SK-N-SH treated with all-trans-retinoic acid at 6 μM for 48 hours (cell line): ENCODE measurements at regions not wholly inside any gene's neighbourhood (a gene's known extent, or its start where the extent isn't known, plus 50 kb on each side); places are given as distances from the start of the nearest gene placed in this dataset.

ENCODE experiments used
- ATAC-seq: fragments of 200-7000 bp; cut with Tn5 transposase; 3 replicates; pipeline ENCODE4 v1.9.1; 2020; ENCODE audit warnings: mild to moderate bottlenecking, moderate library complexity
- ARNTL ChIP-seq: fragments of 450-650 bp; formaldehyde crosslinking; IDR thresholded peaks from 2 replicates; pipeline ENCODE4 v1.5.0; 2020; ENCODE audit warnings: low read depth, mild to moderate bottlenecking, moderate library complexity, borderline replicate concordance
- BACH2 ChIP-seq: fragments of 250-450 bp; sonication (Bioruptor Pico); IDR thresholded peaks from 2 replicates; pipeline ENCODE4 v1.9.0; 2021; ENCODE audit warnings: mild to moderate bottlenecking, borderline replicate concordance
- CSDC2 ChIP-seq: fragments of 250-450 bp; sonication (Bioruptor Pico); IDR thresholded peaks from 2 replicates; pipeline ENCODE4 v1.5.0; 2020; ENCODE audit warnings: mild to moderate bottlenecking, moderate library complexity
- ESRRG ChIP-seq: fragments of 250-450 bp; sonication (Bioruptor Pico); IDR thresholded peaks from 2 replicates; pipeline ENCODE4 v1.6.1; 2021; ENCODE audit warnings: mild to moderate bottlenecking
- GLIS3 ChIP-seq: fragments of 250-450 bp; sonication (Bioruptor Pico); IDR thresholded peaks from 2 replicates; pipeline ENCODE4 v1.5.0; 2020; ENCODE audit warnings: mild to moderate bottlenecking, moderate library complexity
- ISL1 ChIP-seq: fragments of 250-450 bp; sonication (Bioruptor Pico); IDR thresholded peaks from 2 replicates; pipeline ENCODE4 v2.1.2; 2022; ENCODE audit warnings: mild to moderate bottlenecking, moderate library complexity
- OSR1 ChIP-seq: fragments of 250-450 bp; sonication (Bioruptor Pico); IDR thresholded peaks from 2 replicates; pipeline ENCODE4 v1.8.0; 2022; ENCODE audit warnings: moderate library complexity, mild to moderate bottlenecking, inconsistent platforms
- PPARA ChIP-seq: fragments of 250-450 bp; sonication (Bioruptor Pico); IDR thresholded peaks from 2 replicates; pipeline ENCODE4 v1.5.0; 2020; ENCODE audit warnings: mild to moderate bottlenecking, borderline replicate concordance
- RARB ChIP-seq: fragments of 250-450 bp; sonication (Bioruptor Pico); IDR thresholded peaks from 2 replicates; pipeline ENCODE4 v1.8.0; 2021; ENCODE audit warnings: mild to moderate bottlenecking, moderate library complexity
- SNAI2 ChIP-seq: fragments of 250-450 bp; sonication (Bioruptor Pico); IDR thresholded peaks from 2 replicates; pipeline ENCODE4 v1.5.0; 2020; ENCODE audit warnings: mild to moderate bottlenecking, moderate library complexity
- TCF4 ChIP-seq: fragments of 250-450 bp; sonication (Bioruptor Pico); IDR thresholded peaks from 2 replicates; pipeline ENCODE4 v1.8.0; 2021; ENCODE audit warnings: mild to moderate bottlenecking, moderate library complexity, borderline replicate concordance
- TOX ChIP-seq: fragments of 250-450 bp; sonication (Bioruptor Pico); IDR thresholded peaks from 2 replicates; pipeline ENCODE4 v1.8.0; 2021; ENCODE audit warnings: mild to moderate bottlenecking, moderate library complexity, borderline replicate concordance
- ZC3H10 ChIP-seq: fragments of 250-450 bp; sonication (Bioruptor Pico); IDR thresholded peaks from 2 replicates; pipeline ENCODE4 v1.5.1; 2021; ENCODE audit warnings: mild to moderate bottlenecking, moderate library complexity
- ZFP3 ChIP-seq: fragments of 250-450 bp; sonication (Bioruptor Pico); IDR thresholded peaks from 2 replicates; pipeline ENCODE4 v1.5.0; 2020; ENCODE audit warnings: mild to moderate bottlenecking, moderate library complexity
- ZFP30 ChIP-seq: fragments of 450-650 bp; formaldehyde crosslinking; IDR thresholded peaks from 2 replicates; pipeline ENCODE4 v1.5.0; 2022; ENCODE audit warnings: mild to moderate bottlenecking, moderate library complexity
- TF ChIP-seq, protein P1 (sequence below): fragments of 250-450 bp; sonication (Bioruptor Pico); IDR thresholded peaks from 2 replicates; pipeline ENCODE4 v1.8.0; 2021; ENCODE audit warnings: low read depth, mild to moderate bottlenecking, moderate library complexity, borderline replicate concordance
- TF ChIP-seq, protein P2 (sequence below): fragments of 250-450 bp; sonication (Bioruptor Pico); IDR thresholded peaks from 2 replicates; pipeline ENCODE4 v1.5.1; 2020; ENCODE audit warnings: low read depth, mild to moderate bottlenecking, moderate library complexity
- TF ChIP-seq, protein P3 (sequence below): fragments of 250-450 bp; sonication (Bioruptor Pico); IDR thresholded peaks from 2 replicates; pipeline ENCODE4 v1.8.0; 2020; ENCODE audit warnings: mild to moderate bottlenecking, moderate library complexity, borderline replicate concordance
- TF ChIP-seq, protein P4 (sequence below): fragments of 250-450 bp; sonication (Bioruptor Pico); IDR thresholded peaks from 2 replicates; pipeline ENCODE4 v1.5.0; 2020; ENCODE audit warnings: mild to moderate bottlenecking, moderate library complexity

DNA sequence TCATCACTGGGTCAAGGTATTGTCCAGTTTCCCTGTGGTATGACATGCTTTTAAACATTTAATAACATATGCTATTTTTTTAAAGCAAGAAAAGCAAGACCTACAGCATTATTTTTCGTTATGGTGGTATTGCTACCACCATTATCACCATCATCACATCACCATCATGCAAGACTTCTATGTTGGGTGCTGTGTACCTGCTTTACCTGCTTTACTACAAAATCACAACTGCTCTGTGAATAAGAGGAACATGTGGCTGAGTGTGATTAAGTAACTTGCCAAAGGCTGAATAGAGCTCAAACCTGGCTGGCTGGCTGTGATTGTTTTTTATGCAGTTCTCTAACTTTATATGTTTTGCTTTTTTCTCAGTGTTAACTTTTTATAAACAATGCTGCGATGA, 140.8 kb upstream of the CLINT1 start:
- TF ChIP-seq, protein P1, sequence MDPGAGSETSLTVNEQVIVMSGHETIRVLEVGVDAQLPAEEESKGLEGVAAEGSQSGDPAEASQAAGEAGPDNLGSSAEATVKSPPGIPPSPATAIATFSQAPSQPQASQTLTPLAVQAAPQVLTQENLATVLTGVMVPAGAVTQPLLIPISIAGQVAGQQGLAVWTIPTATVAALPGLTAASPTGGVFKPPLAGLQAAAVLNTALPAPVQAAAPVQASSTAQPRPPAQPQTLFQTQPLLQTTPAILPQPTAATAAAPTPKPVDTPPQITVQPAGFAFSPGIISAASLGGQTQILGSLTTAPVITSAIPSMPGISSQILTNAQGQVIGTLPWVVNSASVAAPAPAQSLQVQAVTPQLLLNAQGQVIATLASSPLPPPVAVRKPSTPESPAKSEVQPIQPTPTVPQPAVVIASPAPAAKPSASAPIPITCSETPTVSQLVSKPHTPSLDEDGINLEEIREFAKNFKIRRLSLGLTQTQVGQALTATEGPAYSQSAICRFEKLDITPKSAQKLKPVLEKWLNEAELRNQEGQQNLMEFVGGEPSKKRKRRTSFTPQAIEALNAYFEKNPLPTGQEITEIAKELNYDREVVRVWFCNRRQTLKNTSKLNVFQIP, result no peak
- TF ChIP-seq OSR1, result no peak
- TF ChIP-seq ESRRG (CRISPR knock-in tag), result no peak
- no peak for TF ChIP-seq CSDC2 (CRISPR knock-in tag)
- TF ChIP-seq ZC3H10 (CRISPR knock-in tag), result no peak
- TF ChIP-seq, all 23 proteins: peak for 0

DNA sequence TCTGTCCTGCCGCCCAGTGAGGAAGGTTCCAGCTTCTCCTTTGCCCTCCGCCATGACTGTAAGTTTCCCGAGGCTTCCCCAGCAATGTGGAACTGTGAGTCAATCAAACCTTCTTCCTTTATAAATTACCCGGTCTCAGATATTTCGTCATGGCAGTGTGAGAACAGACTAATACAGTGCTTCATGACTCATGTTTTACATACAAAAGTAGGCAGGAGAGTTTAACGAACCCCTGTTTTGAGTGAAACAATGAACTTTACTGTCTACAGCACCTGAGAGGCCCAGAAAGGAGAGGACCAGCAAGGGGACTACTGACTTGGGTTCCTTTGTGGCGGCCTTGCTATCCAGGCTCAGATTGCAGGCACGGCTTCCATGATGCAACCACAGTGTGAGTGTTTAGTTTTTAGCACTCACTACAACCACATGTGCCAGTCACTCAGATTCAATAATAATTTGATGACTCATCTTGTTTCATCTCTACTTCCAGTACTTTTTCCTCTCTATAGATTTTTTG, 139.1 kb upstream of the CLINT1 start:
- no peak for ATAC-seq
- no peak for TF ChIP-seq ZFP3 (CRISPR knock-in tag)

More for the DNA sequence above, 140.8 kb upstream of the CLINT1 start:
- ATAC-seq, result no peak

DNA sequence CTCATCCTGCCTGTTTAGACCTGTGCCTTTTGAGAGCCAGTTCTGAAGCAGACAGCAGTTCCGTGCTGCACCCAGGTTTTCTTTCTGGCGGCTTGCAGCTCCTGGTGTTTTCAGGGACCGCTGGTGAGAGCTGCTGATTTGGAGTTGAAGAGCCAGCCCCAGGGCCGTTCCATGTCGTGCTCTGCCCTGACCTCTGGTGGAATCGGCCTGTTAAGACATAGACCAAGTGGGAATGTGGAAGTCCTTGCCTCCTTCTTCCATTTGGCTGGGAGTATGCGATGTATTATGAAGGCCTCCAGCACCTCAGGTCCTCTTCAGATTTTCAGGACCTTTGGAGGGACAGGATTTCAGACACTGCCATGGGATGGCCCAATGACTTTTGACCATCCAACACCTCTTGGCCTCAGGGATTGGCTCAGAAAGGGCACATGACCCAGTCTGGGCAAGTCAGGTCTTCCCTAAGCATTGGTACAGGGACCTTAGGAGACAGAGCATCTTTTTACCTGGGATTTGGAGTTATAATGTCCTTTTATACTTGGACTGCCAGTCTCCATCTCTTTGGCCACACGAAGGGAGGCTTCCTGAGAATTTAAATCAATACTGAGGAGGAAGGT, 136.1 kb upstream of the CLINT1 start:
- ATAC-seq, result peak; percentile 100
- no peak for TF ChIP-seq ZFP3 (CRISPR knock-in tag)
- TF ChIP-seq TOX (CRISPR knock-in tag), result no peak
- no peak for TF ChIP-seq ESRRG (CRISPR knock-in tag)
- TF ChIP-seq, protein P1, result no peak
- no peak for TF ChIP-seq ZC3H10 (CRISPR knock-in tag)
- TF ChIP-seq ARNTL, result no peak
- TF ChIP-seq GLIS3 (CRISPR knock-in tag), result no peak
- TF ChIP-seq OSR1, result no peak
- TF ChIP-seq PPARA (CRISPR knock-in tag), result no peak
- no peak for TF ChIP-seq ISL1 (CRISPR knock-in tag)
- no peak for TF ChIP-seq CSDC2 (CRISPR knock-in tag)
- TF ChIP-seq SNAI2, result no peak
- TF ChIP-seq, protein P2, sequence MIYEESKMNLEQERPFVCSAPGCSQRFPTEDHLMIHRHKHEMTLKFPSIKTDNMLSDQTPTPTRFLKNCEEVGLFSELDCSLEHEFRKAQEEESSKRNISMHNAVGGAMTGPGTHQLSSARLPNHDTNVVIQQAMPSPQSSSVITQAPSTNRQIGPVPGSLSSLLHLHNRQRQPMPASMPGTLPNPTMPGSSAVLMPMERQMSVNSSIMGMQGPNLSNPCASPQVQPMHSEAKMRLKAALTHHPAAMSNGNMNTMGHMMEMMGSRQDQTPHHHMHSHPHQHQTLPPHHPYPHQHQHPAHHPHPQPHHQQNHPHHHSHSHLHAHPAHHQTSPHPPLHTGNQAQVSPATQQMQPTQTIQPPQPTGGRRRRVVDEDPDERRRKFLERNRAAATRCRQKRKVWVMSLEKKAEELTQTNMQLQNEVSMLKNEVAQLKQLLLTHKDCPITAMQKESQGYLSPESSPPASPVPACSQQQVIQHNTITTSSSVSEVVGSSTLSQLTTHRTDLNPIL (CRISPR knock-in tag), result no peak
- TF ChIP-seq, protein P3, sequence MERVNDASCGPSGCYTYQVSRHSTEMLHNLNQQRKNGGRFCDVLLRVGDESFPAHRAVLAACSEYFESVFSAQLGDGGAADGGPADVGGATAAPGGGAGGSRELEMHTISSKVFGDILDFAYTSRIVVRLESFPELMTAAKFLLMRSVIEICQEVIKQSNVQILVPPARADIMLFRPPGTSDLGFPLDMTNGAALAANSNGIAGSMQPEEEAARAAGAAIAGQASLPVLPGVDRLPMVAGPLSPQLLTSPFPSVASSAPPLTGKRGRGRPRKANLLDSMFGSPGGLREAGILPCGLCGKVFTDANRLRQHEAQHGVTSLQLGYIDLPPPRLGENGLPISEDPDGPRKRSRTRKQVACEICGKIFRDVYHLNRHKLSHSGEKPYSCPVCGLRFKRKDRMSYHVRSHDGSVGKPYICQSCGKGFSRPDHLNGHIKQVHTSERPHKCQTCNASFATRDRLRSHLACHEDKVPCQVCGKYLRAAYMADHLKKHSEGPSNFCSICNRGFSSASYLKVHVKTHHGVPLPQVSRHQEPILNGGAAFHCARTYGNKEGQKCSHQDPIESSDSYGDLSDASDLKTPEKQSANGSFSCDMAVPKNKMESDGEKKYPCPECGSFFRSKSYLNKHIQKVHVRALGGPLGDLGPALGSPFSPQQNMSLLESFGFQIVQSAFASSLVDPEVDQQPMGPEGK, result no peak
- TF ChIP-seq RARB (CRISPR knock-in tag), result no peak
- no peak for TF ChIP-seq BACH2 (CRISPR knock-in tag)
- no peak for TF ChIP-seq ZFP30 (CRISPR knock-in tag)
- TF ChIP-seq TCF4 (CRISPR knock-in tag), result no peak
- TF ChIP-seq, protein P4, sequence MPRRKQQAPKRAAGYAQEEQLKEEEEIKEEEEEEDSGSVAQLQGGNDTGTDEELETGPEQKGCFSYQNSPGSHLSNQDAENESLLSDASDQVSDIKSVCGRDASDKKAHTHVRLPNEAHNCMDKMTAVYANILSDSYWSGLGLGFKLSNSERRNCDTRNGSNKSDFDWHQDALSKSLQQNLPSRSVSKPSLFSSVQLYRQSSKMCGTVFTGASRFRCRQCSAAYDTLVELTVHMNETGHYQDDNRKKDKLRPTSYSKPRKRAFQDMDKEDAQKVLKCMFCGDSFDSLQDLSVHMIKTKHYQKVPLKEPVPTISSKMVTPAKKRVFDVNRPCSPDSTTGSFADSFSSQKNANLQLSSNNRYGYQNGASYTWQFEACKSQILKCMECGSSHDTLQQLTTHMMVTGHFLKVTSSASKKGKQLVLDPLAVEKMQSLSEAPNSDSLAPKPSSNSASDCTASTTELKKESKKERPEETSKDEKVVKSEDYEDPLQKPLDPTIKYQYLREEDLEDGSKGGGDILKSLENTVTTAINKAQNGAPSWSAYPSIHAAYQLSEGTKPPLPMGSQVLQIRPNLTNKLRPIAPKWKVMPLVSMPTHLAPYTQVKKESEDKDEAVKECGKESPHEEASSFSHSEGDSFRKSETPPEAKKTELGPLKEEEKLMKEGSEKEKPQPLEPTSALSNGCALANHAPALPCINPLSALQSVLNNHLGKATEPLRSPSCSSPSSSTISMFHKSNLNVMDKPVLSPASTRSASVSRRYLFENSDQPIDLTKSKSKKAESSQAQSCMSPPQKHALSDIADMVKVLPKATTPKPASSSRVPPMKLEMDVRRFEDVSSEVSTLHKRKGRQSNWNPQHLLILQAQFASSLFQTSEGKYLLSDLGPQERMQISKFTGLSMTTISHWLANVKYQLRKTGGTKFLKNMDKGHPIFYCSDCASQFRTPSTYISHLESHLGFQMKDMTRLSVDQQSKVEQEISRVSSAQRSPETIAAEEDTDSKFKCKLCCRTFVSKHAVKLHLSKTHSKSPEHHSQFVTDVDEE (CRISPR knock-in tag), result no peak
